Hypothalamus (tissue), 51 donors: ENCODE measurements at regions not wholly inside any gene's neighbourhood (a gene's known extent, or its start where the extent isn't known, plus 50 kb on each side); places are given as distances from the start of the nearest gene placed in this dataset.
A peak's percentile ranks its signal among the peaks of the same experiment; 100 is the strongest.

ENCODE experiments used
- DNase-seq, 51 donors: peaks; one replicate each; lab custom pipeline; 2025; lab: John Stamatoyannopoulos, UW

DNA sequence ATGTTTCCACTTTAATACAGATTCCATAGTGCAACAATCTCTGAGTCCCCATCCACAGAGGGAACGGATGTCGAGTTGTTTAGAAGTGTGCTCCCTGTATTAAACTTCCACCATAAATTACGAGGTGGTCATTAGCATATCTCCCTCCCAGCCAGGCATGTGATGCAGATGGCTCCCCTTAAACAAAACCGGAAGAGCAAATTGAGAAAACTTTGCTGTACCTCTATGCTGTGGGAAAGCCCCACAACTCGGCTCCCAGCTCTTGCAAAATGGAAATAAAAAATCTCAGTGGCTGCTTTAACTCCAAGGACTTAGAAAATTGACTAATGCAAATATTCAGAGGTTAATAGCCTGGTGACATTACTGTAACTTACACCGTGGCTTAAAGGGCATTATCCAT, 290.9 kb downstream of the MAF start:
- no peak for DNase-seq

GRCh38 chr16:79307214-79307613, 293.3 kb downstream of the MAF start:
- peak in 35 of 51 donors; percentile 3 to 50 (median 21) for DNase-seq

DNA sequence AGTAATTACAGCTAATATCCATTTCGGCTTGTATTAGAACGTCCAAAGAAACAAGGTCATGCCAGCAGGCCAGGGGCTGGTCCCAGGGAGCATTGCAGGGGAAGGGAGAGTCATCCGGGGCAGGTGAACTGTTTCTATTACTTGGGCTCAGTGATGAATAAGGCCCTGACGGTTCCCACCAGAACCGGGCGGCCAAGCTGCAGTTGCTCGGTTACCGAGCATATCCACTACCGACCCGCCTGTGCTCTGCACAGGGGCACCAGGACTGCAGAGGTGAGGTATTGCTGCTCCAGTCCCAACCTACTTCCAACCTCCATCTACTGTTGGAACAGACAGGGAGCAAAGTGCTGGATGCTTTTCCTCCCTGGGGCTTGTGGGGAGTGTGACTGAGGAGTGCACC, 295.5 kb downstream of the MAF start:
- DNase-seq: no peak

GRCh38 chr16:79303959-79304387, 296.6 kb downstream of the MAF start:
- no peak for DNase-seq

DNA sequence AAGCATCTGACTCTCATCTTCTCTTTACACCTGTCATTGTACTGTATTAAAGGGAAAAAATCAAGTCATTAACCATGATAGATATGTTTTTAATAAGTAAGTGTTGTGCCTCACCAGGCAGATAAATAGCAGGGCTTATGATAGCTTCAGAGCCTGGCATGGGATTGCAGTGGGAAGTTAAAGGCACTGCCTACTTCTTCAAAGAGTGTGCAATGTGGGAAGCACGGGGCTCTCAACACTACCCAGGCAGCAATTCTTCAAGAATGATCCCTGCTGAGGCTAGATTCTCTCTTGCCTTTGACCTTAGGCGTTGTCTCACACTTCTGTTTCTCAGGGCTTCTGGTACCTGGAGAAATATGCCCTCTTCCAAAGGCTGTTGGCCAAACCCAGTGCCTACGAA, 297.3 kb downstream of the MAF start:
- no peak for DNase-seq

DNA sequence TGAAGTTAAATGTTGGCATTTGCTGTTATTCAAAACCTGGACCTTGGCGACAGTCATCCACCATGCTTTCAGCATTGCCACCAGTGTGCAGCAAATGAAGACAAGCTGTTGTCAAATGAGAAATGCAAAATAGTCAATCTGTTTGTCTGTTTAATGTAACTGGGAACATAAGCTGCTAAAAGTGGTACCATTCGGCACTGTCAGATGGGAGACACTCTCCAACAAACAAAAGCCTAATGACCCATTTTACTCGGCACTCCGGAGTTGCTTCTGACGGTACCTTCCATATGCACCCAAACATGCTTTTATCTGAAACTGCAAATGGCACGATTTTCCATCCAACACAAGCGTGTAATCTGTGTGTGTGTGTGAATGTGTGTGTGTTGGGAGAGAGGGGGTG, 297.8 kb downstream of the MAF start:
- DNase-seq: no peak

GRCh38 chr16:79301051-79301450, 299.5 kb downstream of the MAF start:
- no peak for DNase-seq

- DNase-seq: no peak
Observed at GRCh38 chr16:79298894-79299799, 301.4 kb downstream of the MAF start.

DNA sequence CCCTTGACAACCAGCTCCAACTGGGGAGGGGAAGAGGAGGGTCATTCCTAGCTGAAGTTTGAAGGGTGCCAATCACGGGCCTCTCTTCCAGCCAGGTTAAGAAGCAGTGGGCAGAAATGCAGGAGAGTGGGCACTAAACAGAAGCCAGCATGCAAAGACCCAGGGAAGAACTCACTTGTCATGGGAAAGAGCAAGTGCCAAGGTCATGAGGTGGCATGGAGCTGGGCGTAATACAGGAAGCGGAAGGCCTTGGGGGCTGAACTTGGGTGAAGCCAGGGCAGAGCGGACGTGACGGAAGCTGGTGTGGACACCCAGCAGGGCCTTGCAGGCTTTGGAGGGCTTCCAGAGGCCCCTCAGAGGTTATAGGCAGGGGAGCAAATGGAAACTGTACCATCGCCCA, 302.1 kb downstream of the MAF start:
- no peak for DNase-seq

DNA sequence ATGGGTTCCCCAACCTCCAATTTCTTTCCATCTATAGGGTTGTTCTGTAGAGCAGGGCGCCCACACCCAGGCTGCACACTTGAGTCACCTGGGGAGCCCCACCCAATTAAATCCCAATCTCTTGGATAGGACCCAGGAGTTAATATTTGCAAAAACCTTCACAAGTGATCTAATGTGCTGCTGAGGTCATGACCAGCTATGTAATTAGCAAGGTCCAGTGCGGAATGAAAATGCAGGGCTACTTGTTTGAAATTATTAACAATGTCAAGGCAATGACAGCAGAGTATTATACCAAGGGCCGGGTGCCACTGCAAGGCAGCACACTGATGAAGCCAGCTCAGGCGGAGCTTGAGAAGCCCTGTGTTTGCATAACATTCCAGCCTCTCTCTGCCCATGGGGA, 302.7 kb downstream of the MAF start:
- no peak for DNase-seq

DNA sequence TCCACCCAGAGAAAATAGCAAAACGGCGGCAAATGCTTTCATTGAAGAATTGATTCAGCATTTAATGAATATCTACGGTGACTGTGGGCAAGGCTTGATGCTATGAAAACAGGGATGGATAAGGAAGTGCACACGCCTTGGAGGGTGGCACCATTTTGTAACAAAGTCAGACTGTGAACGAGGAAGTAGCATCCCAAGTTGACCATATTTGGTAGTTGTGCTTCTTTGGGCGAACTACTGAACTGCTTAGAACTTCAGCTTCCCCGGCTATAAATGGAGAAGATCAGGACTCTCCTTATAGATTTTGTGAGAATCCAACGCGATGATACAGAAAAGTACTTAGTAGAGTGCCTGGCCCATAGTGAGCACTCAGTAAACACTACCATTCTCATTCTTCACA, 303.2 kb downstream of the MAF start:
- DNase-seq: no peak

DNA sequence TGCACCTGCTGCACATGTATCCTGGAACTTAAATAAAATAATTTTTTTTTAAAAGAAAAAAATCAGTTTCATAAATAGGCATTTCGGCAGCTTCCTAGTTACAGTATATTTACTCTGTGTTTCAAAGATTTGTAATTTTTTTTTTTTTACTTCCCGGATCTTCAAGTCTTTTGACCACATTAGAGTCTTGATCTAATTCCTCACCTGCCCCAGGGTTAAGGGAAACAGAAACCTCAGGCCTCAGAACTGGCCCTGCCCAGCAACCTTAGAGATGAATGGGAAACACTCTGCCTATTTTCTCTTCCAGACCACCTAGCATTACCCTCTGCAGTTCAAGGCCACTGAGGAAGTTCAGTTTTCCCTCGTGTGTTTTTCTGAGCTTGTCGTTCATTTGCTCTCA, 304.0 kb downstream of the MAF start:
- DNase-seq: no peak

DNA sequence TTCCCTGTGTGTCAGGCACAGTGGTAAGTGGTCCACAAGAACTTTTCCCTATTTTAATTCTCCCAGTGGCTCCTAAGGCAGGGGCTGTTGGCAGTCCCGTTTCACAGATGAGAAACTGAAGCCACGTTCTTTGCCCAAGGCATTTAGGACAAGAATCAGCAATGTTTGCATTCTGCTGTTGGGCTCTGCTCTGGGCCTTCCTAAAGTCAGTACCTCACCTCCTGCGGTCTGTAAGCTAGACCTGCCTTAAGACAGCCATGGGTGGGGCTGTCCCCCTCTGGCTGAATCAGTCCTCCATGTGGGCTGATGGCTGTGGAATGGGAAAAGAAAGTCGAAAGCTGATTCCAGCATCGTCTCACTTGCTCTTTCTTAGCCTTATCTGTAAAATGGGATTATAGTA, 304.8 kb downstream of the MAF start:
- DNase-seq: no peak

DNA sequence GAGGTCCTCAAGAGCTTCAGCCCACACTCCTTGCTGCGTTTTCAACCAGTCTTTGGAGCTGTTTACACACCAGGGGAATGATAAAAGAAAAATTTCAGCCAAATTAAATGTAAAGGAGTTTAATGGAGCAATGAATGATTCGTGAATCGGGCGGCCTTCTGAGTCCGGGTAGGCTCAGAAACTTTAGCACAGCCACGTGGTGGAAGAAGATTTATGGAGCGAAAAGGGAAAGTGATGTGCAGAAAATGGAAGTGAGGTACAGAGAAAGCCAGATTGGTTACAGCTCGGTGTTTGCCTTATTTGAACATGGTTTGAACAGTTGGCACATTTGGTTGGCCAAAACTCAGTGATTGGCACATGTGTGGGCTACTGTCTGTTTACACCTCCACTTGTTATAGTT, 305.4 kb downstream of the MAF start:
- DNase-seq: no peak

DNA sequence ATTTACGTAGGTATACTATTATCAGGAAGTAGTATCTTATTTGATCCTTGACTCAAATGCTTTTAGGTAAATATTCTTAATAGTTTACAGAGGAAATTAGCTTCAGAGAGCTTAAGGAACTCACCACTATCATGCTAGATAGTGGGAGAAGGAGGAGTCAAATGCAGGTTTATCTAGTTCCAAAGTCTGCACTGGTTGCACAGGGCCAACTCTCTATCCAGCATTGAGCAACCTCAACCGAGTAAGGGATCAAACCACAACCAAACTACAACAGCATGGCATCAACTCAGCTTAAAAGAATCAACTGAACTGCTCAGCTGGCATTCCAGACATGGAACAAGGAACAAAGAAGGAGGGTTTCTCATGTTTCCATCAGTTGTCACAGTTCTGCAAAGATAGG, 306.0 kb downstream of the MAF start:
- no peak for DNase-seq

GRCh38 chr16:79293836-79294460, 306.6 kb downstream of the MAF start:
- no peak for DNase-seq

DNA sequence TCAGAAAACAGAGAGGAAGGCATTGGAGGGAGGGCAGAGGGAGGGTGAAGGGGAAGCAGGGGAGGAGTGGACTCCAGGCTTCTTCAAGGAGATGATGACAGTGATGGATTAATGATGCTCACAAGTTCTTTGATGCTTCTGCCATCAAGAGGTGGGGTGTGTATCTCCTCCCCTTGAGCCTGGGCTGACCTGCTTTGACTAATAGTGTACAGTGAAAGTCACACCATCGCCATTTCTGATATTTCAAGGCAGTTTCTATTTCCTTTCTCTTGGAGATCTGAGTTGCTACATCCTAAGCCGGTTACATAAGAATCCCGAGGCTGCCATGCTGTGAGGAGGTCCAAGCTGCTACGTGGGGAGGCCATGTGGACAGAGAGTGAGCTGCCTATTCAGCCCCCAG, 312.5 kb downstream of the MAF start:
- DNase-seq: no peak

DNA sequence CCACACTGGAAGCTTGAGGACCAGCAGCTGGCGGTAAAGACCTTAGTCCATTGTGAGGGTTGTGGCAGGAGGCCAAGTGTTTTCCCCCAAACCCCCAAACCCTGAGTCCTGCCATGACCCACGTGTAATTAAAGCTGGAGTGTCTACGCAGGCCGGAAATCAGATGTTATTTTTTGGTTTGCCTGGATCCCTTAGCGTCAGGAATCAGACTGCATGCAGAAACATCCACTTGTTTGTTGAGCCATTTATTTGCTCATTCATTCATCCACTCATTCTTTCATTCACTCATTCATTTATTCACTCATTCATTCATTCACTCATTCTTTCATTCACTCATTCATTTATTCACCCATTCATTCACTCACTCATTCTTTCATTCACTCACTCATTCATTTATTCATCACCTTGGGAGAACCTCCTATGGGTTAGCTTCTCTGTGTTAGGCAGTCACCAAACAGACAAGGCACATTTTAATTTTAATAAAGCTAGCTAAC, 313.1 kb downstream of the MAF start:
- DNase-seq: no peak

DNA sequence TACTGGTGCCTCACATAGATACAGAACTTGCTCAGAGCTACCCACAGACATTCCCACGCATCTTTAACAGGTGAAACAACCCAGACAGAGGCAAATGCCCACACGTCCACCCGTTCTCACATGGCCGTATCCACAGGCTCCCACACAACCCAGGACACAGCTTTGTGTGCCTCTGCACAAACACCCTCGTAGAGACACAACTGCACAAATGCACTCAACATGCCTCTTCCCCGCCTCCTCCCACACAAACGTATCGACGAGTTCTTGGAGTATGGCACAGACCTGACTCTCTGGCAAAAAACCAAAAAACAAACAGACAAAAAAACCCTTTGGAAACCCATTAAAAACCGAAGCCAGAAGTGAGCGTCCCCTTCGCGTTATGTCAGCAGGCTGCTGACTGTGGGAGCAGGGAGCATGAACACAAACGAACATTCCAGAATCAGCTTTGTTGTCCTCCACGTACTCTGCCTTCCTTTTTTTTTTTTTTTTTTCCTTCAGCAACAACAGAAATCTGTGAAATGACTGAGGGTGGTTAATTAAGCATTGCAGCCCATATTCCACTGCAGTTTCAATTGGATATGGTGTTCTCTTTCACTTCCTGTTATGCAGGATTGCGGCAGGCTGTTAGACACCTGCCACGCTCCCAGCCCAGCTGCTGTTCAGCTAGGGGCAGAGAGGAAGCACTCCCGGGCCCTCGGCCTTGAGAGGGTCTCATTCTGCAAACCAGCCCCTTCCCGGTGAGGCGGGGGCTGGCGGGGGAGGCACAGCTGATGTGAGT, 313.7 kb downstream of the MAF start:
- DNase-seq: peak in 34 of 51 donors; percentile 3 to 60 (median 32)

DNA sequence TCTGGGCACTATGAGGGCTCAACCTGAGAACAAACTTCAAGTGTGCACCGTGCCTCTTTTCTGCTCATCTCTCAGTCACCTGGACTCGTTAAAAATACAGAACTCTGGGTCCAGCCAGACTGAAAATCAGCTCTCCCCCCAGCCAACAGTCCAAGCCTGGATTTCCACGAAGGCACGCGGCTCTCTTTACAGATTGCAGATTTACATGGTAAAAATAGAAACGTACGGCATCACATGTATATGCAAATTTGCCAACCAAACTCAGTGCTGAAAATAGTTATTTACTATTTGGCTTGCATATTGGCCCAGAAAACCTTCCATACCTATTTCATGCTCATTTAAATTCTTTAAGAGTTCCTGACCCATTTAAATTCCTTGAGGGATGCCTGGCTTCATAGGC, 315.8 kb downstream of the MAF start:
- peak in 1 of 51 donors; percentile 1 for DNase-seq

- no peak for DNase-seq
Observed at GRCh38 chr16:79283578-79283977, 317.0 kb downstream of the MAF start.
